ENCODE measurements at regions not wholly inside any gene's neighbourhood (a gene's known extent, or its start where the extent isn't known, plus 50 kb on each side); places are given as distances from the start of the nearest gene placed in this dataset.

- DNase-seq (no peak), ATAC-seq (ENCODE audit: insufficient read depth, low read depth) (no peak)
- H3K4me1 ChIP-seq (ENCODE audit: insufficient read depth, low read length) = no peaks in the 10 kb centered on the region
- no peak overlapping the region for H3K4me3 ChIP-seq (ENCODE audit: low read depth in 1 of 2, low read length in 2 of 2)
- no peak overlapping the region for H3K4me2 ChIP-seq (ENCODE audit: insufficient read depth, low read length)
- no peaks in the 10 kb centered on the region for H3K36me3 ChIP-seq (ENCODE audit: insufficient read depth, low read length)
- H2AFZ ChIP-seq (ENCODE audit: low read depth, low read length) = no peak overlapping the region
- H3K27ac ChIP-seq (ENCODE audit: low read length) = no peak overlapping the region
- H3K9me3 ChIP-seq (ENCODE audit: insufficient read depth, low read length, severe bottlenecking) = no peaks in the 10 kb centered on the region
- H4K20me1 ChIP-seq (ENCODE audit: insufficient read depth, low read length) = no peaks in the 10 kb centered on the region
- H3K79me2 ChIP-seq (ENCODE audit: insufficient read depth, low read length) = no peaks in the 10 kb centered on the region
- peaks cover 3% of the 10 kb centered on the region for H3K27me3 ChIP-seq (ENCODE audit: insufficient read depth, low read length, poor library complexity)
- H3K9ac ChIP-seq (ENCODE audit: low read depth, low read length) = no peak overlapping the region
- TF ChIP-seq EZH2 (IDR thresholded peaks at IDR 0.05; ENCODE audit: borderline replicate concordance, low read depth, low read length, severe bottlenecking) (no peak), CTCF (IDR thresholded peaks at IDR 0.05; ENCODE audit: borderline replicate concordance, extremely low read depth, low read length, poor library complexity, severe bottlenecking) (no peak)
Measured at GRCh38 chr2:60648191-60648590, 94.7 kb upstream of the BCL11A start.

- no peak for DNase-seq
- Histone ChIP-seq H3K4me1 (ENCODE audit: insufficient read depth, low read length) (no peaks in the 10 kb centered on the region), H4K20me1 (ENCODE audit: insufficient read depth, low read length) (no peaks in the 10 kb centered on the region), H3K9me3 (ENCODE audit: insufficient read depth, low read length, severe bottlenecking) (no peaks in the 10 kb centered on the region), H3K36me3 (ENCODE audit: insufficient read depth, low read length) (no peaks in the 10 kb centered on the region), H3K9ac (ENCODE audit: low read depth, low read length) (no peak overlapping the region), H3K4me2 (ENCODE audit: insufficient read depth, low read length) (no peak overlapping the region), H3K27ac (ENCODE audit: low read length) (no peak overlapping the region), H3K4me3 (ENCODE audit: low read depth in 1 of 2, low read length in 2 of 2) (no peak overlapping the region), H3K79me2 (ENCODE audit: insufficient read depth, low read length) (no peaks in the 10 kb centered on the region), H3K27me3 (ENCODE audit: insufficient read depth, low read length, poor library complexity) (peaks cover 8% of the 10 kb centered on the region), H2AFZ (ENCODE audit: low read depth, low read length) (no peak overlapping the region)
- ATAC-seq (ENCODE audit: insufficient read depth, low read depth) = no peak
- TF ChIP-seq EZH2 (IDR thresholded peaks at IDR 0.05; ENCODE audit: borderline replicate concordance, low read depth, low read length, severe bottlenecking) (no peak), CTCF (IDR thresholded peaks at IDR 0.05; ENCODE audit: borderline replicate concordance, extremely low read depth, low read length, poor library complexity, severe bottlenecking) (no peak)
Measured at GRCh38 chr2:60649721-60650120, 96.3 kb upstream of the BCL11A start.

- H3K79me2 ChIP-seq (ENCODE audit: insufficient read depth, low read length) = no peaks in the 10 kb centered on the region
- no peaks in the 10 kb centered on the region for H3K36me3 ChIP-seq (ENCODE audit: insufficient read depth, low read length)
- no peak for ATAC-seq (ENCODE audit: insufficient read depth, low read depth)
Measured at GRCh38 chr2:60652832-60653340, 99.4 kb upstream of the BCL11A start.

More at GRCh38 chr2:60652832-60653340, 99.4 kb upstream of the BCL11A start:
- no peak overlapping the region for H2AFZ ChIP-seq (ENCODE audit: low read depth, low read length)
- TF ChIP-seq EZH2 (IDR thresholded peaks at IDR 0.05; ENCODE audit: borderline replicate concordance, low read depth, low read length, severe bottlenecking) (no peak), CTCF (IDR thresholded peaks at IDR 0.05; ENCODE audit: borderline replicate concordance, extremely low read depth, low read length, poor library complexity, severe bottlenecking) (no peak)
- no peak overlapping the region for H3K27ac ChIP-seq (ENCODE audit: low read length)
- H3K4me2 ChIP-seq (ENCODE audit: insufficient read depth, low read length) = no peak overlapping the region
- no peaks in the 10 kb centered on the region for H3K9me3 ChIP-seq (ENCODE audit: insufficient read depth, low read length, severe bottlenecking)
- H4K20me1 ChIP-seq (ENCODE audit: insufficient read depth, low read length) = no peaks in the 10 kb centered on the region
- no peak overlapping the region for H3K4me3 ChIP-seq (ENCODE audit: low read depth in 1 of 2, low read length in 2 of 2)
- H3K9ac ChIP-seq (ENCODE audit: low read depth, low read length) = no peak overlapping the region
- DNase-seq = no peak
- H3K27me3 ChIP-seq (ENCODE audit: insufficient read depth, low read length, poor library complexity) = peaks cover 8% of the 10 kb centered on the region
- no peaks in the 10 kb centered on the region for H3K4me1 ChIP-seq (ENCODE audit: insufficient read depth, low read length)
